Spleen (tissue), 7 donors: ENCODE measurements at regions not wholly inside any gene's neighbourhood (a gene's known extent, or its start where the extent isn't known, plus 50 kb on each side); places are given as distances from the start of the nearest gene placed in this dataset.

Experiments used
- POLR2A ChIP-seq, 3 donors: fragments of 450-650 bp; IDR thresholded peaks; one replicate each; pipeline ENCODE4 v1.5.1; 2017; ENCODE audit warnings: antibody characterized with exemption in 3 of 3, mild to moderate bottlenecking in 1 of 3
- TF ChIP-seq, protein P1 (sequence below), 11 experiments: fragments of 200-600 bp in 7 of 11; fragments of 450-650 bp in 4 of 11; sonication (generic) in 4 of 11; IDR thresholded peaks in 8 of 11; conservative IDR thresholded peaks in 3 of 11; 1 replicate in 7 of 11; 2 replicates in 4 of 11; pipeline versions ENCODE4 v1.4.0 to v1.8.0; 2016 to 2021; ENCODE audit warnings: antibody characterized with exemption in 11 of 11, inconsistent platforms in 4 of 11, mild to moderate bottlenecking in 1 of 11
- donor health status: DM: no; HTN: no; CAD: no; lungs with moderate emphysema.
- donor health status: DM: no; HTN: no; CAD: no.
- donor health status: DM: no; HTN: no; CAD: no.

- TF ChIP-seq, protein P1, sequence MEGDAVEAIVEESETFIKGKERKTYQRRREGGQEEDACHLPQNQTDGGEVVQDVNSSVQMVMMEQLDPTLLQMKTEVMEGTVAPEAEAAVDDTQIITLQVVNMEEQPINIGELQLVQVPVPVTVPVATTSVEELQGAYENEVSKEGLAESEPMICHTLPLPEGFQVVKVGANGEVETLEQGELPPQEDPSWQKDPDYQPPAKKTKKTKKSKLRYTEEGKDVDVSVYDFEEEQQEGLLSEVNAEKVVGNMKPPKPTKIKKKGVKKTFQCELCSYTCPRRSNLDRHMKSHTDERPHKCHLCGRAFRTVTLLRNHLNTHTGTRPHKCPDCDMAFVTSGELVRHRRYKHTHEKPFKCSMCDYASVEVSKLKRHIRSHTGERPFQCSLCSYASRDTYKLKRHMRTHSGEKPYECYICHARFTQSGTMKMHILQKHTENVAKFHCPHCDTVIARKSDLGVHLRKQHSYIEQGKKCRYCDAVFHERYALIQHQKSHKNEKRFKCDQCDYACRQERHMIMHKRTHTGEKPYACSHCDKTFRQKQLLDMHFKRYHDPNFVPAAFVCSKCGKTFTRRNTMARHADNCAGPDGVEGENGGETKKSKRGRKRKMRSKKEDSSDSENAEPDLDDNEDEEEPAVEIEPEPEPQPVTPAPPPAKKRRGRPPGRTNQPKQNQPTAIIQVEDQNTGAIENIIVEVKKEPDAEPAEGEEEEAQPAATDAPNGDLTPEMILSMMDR (IDR thresholded peaks at IDR 0.05 in 8 of 11, conservative IDR thresholded peaks at IDR 0.05 in 3 of 11): no peak
- no peak for TF ChIP-seq POLR2A (IDR thresholded peaks at IDR 0.05)
Measured at GRCh38 chr10:64760371-64760770, 1239.2 kb downstream of the REEP3 start.
